HG02642 (cell line): ENCODE measurements at regions not wholly inside any gene's neighbourhood (a gene's known extent, or its start where the extent isn't known, plus 50 kb on each side); places are given as distances from the start of the nearest gene placed in this dataset.
A peak's percentile ranks its signal among the peaks of the same experiment; 100 is the strongest.
"Not testable (repeated sequence)": the region's sequence is repeated elsewhere in the genome, so short reads cannot be mapped to it uniquely, and the experiment has no call there.

ENCODE experiments used
- ATAC-seq: cut with Tn5 transposase; IDR thresholded peaks from one replicate; pipeline ENCODE4 v1.9.1; 2021; ENCODE audit warnings: mild to moderate bottlenecking; ENCODE audit not compliant: unreplicated experiment, poor library complexity

GRCh38 chr10:128178302-128178958 lies 52.2 kb upstream of the MKI67 start:
- peak; percentile 63 for ATAC-seq

DNA sequence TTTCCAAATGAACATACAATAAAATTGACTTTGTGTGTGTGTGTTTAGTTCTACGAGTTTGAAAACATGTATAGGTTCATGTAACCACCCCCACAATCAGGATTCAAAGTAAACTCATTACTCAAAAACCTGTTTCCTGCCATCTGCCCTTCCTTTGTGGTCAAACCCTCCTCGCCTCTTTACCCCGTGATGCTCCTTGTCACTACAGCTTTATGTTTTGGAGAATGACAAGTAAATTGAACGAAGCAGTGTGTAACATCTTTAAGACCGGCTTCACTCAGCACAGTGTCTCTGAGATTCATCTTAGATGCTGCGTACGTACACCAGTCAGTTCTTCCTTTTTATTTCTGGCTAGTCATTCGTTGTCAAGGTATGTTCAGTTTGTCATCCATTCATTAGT lies 54.6 kb upstream of the MKI67 start:
- no peak for ATAC-seq

GRCh38 chr10:128185627-128186026 lies 59.4 kb upstream of the MKI67 start:
- no peak for ATAC-seq

- ATAC-seq = no peak
Observed at GRCh38 chr10:128186959-128187787, 61.0 kb upstream of the MKI67 start.

- no peak for ATAC-seq
Observed at GRCh38 chr10:128187788-128188185, 61.6 kb upstream of the MKI67 start.

DNA sequence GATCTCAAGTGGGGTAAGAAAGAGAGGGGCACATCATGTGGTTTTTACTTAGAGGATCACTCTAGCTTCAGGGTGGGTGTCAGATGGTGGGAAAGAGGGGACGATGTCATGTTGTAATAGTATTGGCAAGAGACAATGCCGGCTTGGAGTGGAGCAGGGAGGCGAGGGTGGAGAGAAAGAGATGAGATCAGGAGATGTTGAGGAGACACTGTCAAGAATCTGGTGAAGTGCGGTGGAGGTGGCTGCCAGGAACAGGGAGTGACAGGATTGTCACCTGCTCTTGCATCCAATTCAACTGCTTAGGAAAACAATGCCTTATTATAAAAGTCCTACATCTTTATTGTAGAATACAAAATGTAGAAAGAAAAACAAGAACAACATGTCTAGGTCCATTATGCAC lies 63.0 kb upstream of the MKI67 start:
- no peak for ATAC-seq

DNA sequence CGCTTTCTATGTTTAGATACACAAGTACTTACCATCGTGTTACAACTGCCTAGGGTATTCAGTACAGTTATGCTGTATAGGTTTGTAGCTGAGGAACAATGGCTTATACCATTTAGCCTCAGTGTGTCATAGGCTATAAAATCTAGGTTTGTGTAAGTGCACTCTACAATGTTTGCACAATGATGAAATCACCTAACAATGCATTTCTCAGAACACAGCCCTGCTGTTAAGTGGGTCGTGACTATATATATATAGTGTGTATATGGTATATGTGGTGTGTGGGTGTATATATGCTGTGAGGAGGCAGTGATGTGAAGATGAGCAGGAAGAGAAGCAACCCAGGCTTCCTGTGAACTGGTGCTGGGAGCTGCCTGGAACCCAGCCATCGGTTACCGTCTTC lies 65.6 kb upstream of the MKI67 start:
- ATAC-seq = no peak

DNA sequence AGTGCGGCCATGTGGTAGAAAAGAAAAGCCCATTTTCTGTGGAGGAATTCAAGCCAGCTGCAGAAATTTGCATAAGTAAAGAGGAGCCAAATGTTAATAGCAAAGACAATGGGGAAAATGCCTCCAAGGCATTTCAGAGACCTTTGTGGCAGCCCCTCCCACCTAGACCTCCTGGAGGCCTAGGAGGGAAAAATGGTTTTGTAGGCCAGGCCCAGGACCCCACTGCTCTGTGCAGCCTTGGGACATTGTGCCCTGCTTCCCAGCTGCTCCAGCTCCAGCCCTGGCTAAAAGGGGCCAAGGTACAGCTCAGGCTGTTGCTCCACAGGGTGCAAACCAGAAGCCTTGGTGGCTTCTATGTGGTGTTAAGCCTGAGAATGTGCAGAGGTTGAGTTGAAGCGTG lies 75.6 kb upstream of the MKI67 start:
- not testable (repeated sequence) for ATAC-seq

DNA sequence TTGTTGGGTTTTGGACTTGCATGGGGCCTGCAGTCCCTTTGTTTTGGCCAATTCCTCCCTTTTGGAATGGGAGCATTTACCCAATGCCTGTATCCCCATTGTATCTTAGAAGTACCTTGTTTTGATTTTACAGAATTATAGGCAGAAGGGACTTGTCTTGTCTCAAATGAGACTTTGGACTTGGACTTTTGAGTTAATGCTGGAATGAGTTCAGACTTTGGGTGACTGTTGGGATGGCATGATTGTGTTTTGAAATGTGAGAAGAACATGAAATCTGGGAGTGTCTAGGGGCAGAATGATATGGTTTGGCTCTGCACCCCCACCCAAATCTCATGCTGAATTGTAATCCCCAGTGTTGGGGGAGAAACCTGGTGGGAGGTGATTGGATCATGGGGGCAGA lies 76.8 kb upstream of the MKI67 start:
- no peak for ATAC-seq

DNA sequence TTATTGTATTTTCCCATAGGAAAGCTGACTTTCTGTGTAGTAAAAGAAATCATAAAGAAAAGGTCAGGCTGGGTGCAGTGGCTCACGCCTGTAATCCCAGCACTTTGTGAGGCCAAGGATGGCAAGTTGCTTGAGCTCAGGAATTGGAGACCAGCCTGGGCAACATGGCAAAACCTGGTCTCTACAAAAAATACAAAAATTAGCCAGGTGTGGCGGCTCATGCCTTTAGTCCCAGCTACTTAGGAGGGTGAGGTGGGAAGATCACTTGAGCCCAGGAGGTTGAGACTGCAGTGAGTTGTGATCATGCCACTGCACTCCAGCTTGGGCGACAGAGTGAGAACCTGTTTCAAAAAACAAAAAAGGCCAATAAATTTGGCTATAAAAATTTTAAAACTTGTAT lies 79.4 kb upstream of the MKI67 start:
- ATAC-seq = not testable (repeated sequence)

GRCh38 chr10:128206676-128207075 lies 80.5 kb upstream of the MKI67 start:
- ATAC-seq = no peak

GRCh38 chr10:128209862-128210214 lies 83.6 kb upstream of the MKI67 start:
- no peak for ATAC-seq

DNA sequence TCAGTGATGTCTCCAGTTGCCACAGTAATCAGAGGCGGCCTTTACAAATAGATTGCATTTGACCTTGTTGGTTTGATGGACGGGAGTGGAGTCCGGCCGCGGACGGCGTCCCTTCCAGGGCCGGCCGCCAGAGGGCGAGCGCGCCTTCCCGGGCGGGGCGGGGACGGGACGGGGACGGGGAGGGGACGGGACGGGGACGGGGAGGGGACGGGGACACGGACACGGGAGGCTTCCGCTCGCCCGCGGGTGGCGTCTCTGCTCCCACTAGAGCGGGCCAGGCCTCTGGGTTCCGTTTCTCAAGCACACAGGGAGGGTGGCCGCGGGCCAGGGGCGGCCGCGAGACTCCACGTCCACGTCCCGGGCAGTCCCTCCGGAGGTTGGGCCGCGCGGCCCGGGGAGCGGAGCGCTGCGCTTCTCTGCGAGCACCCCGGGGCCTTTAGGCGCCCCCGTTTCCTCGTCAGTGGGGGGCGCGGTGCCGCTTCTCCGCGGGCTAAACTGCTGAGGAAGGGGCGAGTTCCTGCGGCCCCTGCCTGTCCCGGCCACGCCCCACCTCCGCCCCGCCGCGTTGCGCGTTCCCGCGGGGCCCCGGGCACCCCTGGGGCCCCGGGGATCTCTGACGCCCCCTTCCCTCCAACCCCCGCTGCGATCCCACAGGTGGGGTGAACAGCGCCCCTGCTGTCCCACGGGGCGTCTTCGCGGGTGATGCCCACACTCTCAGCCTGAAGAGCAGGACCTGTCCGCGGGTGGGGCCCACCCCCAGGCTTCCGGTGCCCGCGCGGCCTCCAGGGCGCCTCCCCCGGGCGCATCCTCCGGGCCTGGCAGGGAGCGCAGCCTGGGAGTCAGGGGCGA lies 84.2 kb upstream of the MKI67 start:
- ATAC-seq = peak; percentile 44

DNA sequence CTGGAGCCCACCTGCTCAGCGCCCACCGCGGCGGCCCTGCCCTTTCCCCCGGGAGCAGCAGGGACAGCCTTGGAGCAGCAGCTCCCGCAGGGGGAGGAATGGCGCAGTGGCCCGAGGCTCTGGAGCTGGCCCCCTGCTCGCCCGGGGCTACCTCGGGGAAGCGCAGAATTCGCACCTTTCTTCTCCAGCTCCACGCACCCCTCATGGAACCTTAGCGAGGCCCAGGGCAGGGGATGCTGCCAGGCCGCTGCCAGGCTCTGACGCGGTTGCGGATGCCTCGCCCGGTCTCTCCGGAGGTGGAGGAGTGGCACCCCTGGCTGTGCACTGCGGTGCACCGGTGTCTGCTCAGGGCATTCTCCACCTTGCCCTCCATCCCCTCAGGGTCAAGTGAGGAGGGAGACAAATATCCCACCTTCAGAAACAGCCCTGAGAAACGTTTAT lies 84.9 kb upstream of the MKI67 start:
- no peak for ATAC-seq

DNA sequence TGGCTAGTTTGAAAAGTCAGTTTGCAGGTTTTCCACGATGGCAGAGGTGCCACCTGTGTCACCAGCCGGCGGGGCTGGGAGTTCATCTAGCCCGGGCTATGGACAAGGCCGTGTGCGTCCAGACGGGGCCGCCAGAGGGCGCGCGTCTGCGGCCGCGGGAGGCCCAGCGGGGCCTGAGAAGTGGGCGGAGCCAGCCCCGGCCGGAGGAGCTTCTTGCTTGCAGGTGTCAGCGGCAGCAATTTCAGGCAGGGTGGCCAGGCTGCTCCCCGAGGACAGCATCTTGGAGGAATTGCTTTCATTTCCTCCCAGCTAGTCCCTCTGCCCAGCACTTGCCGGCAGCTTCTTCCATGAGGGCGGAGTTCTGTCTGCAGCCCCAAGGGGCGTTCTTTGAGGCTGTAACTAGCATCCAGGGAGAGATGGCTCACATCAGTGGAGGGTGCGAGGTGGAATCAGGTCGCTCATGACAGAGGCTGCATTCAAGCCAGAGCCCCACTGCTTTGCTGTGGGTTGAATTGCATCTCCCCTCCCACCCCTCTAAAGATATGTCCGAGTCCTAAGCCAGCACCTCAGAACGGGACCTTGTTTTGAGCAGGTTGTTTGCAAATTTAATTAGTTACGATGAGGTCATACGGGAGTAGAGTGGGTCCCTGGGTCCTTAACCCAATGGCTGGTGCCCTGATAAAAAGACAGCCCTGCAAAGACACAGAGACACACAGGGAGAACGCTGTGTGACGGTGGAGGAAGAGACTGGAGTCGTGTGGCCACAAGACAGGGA lies 85.9 kb upstream of the MKI67 start:
- ATAC-seq = peak; percentile 97

GRCh38 chr10:128213156-128213555 lies 86.9 kb upstream of the MKI67 start:
- ATAC-seq = no peak

DNA sequence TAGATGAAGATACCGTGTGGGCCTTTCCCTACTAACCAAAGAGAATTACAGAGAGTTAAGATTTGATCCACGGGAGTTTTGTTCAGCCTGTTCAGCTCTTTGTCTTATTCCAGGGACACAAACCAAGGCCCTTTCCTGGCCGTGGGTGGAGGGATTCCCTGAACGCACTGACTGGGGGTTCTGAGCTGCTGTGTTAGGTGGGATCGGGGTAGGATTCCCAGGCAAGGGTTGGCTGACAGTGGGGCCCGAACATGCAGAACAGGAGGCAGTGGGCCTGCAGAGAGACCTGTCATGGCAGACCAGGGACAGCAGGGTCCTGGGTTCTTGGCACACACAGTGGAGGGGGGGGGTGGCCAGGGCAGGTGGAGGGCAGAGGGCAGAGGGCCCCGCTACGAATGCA lies 89.5 kb upstream of the MKI67 start:
- no peak for ATAC-seq

DNA sequence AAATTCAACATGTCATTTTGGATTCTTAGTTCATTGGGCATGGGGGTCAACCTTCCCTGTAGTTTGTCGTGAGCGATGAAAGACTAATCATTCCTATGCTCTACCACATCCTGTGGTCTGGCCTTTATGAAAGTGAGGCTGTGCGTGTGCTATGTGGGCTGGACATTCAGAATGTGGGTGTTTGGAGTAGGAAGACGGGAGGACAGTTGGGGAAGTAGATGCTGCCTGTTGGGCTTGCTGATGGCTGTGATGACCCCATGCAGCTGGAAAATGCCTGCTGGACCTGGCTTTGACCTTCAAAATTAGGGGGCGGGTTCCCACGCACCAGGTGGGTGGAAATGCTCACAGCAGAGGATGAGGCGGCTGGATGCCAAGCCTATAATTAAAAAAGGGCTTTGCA lies 90.9 kb upstream of the MKI67 start:
- ATAC-seq = no peak

- ATAC-seq = no peak
Observed at GRCh38 chr10:128218161-128218560, 91.9 kb upstream of the MKI67 start.

- ATAC-seq = no peak
Observed at GRCh38 chr10:128219295-128219694, 93.1 kb upstream of the MKI67 start.
